Psoas muscle (tissue), 7 donors: ENCODE measurements at regions not wholly inside any gene's neighbourhood (a gene's known extent, or its start where the extent isn't known, plus 50 kb on each side); places are given as distances from the start of the nearest gene placed in this dataset.

Experiments used
- ATAC-seq, 4 donors: fragments of 200-7000 bp; cut with Tn5 transposase; one replicate each; pipeline ENCODE4 v1.9.1; 2020; ENCODE audit warnings: moderate library complexity in 3 of 4, mild to moderate bottlenecking in 2 of 4
- DNase-seq, 2 donors: peaks; one replicate each; pipeline ENCODE4 v3.0.0-alpha.2; 2020
- H3K27ac ChIP-seq: fragments of 200-600 bp; one replicate; pipeline ENCODE4 v1.8.0; 2022
- H3K27me3 ChIP-seq, 3 donors: fragments of 200-600 bp in 1 of 3; one replicate each; pipeline versions ENCODE4 v1.6.1 to v1.8.0; 2013 to 2022; ENCODE audit warnings: low read length in 2 of 3, mild to moderate bottlenecking in 2 of 3, moderate library complexity in 1 of 3; ENCODE audit not compliant: insufficient read depth in 3 of 3
- H3K36me3 ChIP-seq, 2 donors: fragments of 200-600 bp in 1 of 2; one replicate each; pipeline versions ENCODE4 v1.6.1 to v1.8.0; 2013 to 2022; ENCODE audit warnings: low read depth in 1 of 2, mild to moderate bottlenecking in 1 of 2, moderate library complexity in 1 of 2; ENCODE audit not compliant: insufficient read depth in 1 of 2
- H3K4me1 ChIP-seq: fragments of 200-600 bp; one replicate; pipeline ENCODE4 v1.8.0; 2022
- H3K4me3 ChIP-seq: fragments of 200-600 bp; one replicate; pipeline ENCODE4 v1.8.0; 2022; ENCODE audit warnings: mild to moderate bottlenecking
- H3K9me3 ChIP-seq: fragments of 200-600 bp; one replicate; pipeline ENCODE4 v1.8.0; 2022
- WGBS, 3 donors: extraction: QIAGEN DNeasy Blood & Tissue Kit; methylation state at CpG; one replicate each; pipeline versions ENCODE4 v1.1.6 to v1.1.7; 2013; 5-methylcytosine and 5-hydroxymethylcytosine counted together
- intact Hi-C, 2 donors: fragments of 100-400 bp; cut with DNase I; formaldehyde crosslinking; loops; one replicate each; pipeline versions ENCODE4 v1.11.0 to v1.14.2; 2022
- TF ChIP-seq, protein P1 (sequence below): fragments of 200-600 bp; IDR thresholded peaks from one replicate; pipeline ENCODE4 v1.8.0; 2022; ENCODE audit warnings: antibody characterized with exemption
- donor health status: healthy with polysubstance abuse.
- donor health status: DM: no; HTN: no; CAD: no; lungs with moderate emphysema.
- donor health status: Bipolar disorder and iron deficiency.
- donor health status: healthy.
- donor health status: DM: yes; HTN: yes; CAD: no.
- donor health status: DM: no; HTN: no; CAD: no.
- donor health status: DM: yes; HTN: yes; CAD: no.

DNA sequence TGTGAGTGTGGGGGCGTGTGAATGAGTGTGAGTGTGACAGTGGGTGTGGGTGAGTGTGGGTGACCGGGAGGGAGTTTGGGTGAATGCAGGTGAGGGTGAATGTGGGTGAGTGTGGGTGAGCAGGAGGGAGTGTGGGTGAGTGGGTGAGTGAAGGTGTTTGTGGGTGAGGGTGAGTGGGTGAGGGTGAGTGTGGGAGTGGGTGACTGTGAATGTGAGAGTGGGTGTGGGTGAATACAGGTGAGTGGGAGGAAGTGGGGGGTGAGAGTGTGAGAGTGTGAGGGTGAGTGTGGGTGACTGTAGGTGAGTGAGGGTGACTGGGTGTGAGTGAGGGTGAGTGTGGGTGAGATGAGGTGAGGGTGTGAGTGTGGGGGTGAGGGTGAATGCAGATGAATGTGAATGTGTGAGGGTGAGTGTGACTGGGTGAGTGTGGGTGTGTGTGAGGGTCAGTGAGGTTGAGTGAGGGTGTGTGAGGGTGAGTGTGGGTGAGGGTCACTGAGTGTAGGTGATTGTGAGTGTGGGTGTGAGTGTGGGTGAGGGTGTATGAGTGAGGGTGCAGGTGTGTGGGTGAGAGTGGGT is 1677.3 kb upstream of the TENM3 start:
- DNase-seq, result no peak
- 57 to 98% (median 77%) methylated on average over 2 of the region's 2 CpGs for WGBS, 3 donors
- intact Hi-C loops, result no loop called here

DNA sequence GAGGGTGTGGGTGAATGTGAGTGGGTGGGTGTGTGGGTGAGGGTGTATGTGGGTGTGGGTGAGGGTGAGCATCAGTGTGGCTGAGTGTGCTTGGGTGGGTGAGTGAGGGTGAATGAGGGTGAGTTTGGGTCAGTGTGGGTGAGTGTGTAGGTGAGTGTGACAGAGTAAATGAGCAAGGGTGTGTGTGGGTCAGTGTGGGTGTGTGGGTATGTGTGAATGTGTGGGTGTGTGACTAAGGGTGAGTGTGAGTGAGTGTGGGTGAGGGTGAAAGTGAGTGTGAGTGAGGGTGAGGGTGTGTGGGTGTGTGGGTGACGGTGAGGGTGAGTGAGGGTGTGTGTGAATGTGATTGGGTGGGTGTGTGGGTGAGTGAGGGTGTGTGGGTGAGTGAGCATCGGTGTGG is 1676.7 kb upstream of the TENM3 start:
- ATAC-seq, result no peak
- no peak for DNase-seq
- H3K9me3 ChIP-seq, result no peaks in the 10 kb centered on the region
- WGBS, 3 donors, result 74 to 91% (median 79%) methylated on average over 2 of the region's 2 CpGs
- intact Hi-C loops, result no loop called here
- no peak overlapping the region for H3K4me3 ChIP-seq
- H3K36me3 ChIP-seq, result no peaks in the 10 kb centered on the region
- no peaks in the 10 kb centered on the region for H3K27me3 ChIP-seq
- no peaks in the 10 kb centered on the region for H3K4me1 ChIP-seq
- no peak overlapping the region for H3K27ac ChIP-seq
- TF ChIP-seq, protein P1, sequence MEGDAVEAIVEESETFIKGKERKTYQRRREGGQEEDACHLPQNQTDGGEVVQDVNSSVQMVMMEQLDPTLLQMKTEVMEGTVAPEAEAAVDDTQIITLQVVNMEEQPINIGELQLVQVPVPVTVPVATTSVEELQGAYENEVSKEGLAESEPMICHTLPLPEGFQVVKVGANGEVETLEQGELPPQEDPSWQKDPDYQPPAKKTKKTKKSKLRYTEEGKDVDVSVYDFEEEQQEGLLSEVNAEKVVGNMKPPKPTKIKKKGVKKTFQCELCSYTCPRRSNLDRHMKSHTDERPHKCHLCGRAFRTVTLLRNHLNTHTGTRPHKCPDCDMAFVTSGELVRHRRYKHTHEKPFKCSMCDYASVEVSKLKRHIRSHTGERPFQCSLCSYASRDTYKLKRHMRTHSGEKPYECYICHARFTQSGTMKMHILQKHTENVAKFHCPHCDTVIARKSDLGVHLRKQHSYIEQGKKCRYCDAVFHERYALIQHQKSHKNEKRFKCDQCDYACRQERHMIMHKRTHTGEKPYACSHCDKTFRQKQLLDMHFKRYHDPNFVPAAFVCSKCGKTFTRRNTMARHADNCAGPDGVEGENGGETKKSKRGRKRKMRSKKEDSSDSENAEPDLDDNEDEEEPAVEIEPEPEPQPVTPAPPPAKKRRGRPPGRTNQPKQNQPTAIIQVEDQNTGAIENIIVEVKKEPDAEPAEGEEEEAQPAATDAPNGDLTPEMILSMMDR, result no peak

More for the DNA sequence above, 1677.3 kb upstream of the TENM3 start:
- Histone ChIP-seq H3K4me1 (no peaks in the 10 kb centered on the region), H3K27ac (no peak overlapping the region), H3K9me3 (no peaks in the 10 kb centered on the region), H3K27me3 (no peaks in the 10 kb centered on the region), H3K4me3 (no peak overlapping the region), H3K36me3 (no peaks in the 10 kb centered on the region)
- no peak for ATAC-seq
- TF ChIP-seq, protein P1, result no peak

DNA sequence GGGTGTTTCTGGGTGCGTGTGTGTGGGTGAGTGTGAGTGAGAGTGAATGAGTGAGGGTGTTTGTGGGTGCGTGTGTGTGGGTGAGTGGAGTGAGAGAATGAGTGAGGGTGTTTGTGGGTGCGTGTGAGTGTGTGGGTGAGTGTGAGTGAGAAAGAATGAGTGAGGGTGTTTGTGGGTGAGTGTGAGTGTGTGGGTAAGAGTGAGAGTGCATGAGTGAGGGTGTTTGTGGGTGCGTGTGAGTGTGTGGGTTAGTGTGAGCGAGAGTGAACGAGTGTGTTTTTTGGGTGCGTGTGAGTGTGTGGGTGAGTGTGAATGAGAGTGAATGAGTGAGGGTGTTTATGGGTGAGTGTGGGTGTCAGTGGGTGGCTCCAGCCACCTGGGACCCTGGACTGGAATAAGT is 1676.1 kb upstream of the TENM3 start:
- DNase-seq (no peak), ATAC-seq (no peak)
- Histone ChIP-seq H3K36me3 (no peaks in the 10 kb centered on the region), H3K4me1 (no peaks in the 10 kb centered on the region), H3K27ac (no peak overlapping the region), H3K9me3 (no peaks in the 10 kb centered on the region), H3K27me3 (no peaks in the 10 kb centered on the region), H3K4me3 (no peak overlapping the region)
- intact Hi-C loops, result no loop called here
- 89 to 94% (median 94%) methylated on average over 7 of the region's 7 CpGs for WGBS, 3 donors
- TF ChIP-seq, protein P1, result no peak

DNA sequence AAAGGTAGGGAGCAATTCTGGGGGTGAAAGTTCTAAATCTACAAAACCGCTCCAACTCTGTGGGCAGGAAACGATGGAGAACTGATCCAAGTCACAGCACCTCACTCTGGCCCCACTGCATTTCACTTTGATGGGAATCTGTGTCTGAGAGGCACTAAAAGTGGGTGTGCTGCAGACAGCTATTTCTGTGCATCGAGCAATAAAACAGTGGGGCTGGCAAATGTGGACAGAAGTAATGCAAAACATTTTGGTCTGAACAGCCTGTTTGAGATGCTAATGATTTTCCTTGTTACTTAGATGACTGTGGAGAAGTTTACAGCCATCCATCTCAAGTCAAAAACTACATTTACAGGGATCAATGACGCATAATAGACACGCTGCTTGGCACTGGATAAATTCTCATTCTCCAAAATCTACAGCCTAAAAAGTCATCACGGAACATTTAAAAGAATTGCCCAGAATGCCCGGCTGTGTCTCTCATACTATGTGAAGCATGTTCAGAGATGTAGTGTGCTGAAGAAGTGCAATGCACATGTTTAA is 1671.6 kb upstream of the TENM3 start:
- intact Hi-C loops, result no loop called here
- no peaks in the 10 kb centered on the region for H3K27me3 ChIP-seq
- WGBS, 3 donors, result 69 to 75% (median 72%) methylated on average over 7 of the region's 7 CpGs
- no peak overlapping the region for H3K4me3 ChIP-seq
- H3K4me1 ChIP-seq, result no peaks in the 10 kb centered on the region
- no peaks in the 10 kb centered on the region for H3K9me3 ChIP-seq
- no peak for ATAC-seq
- H3K27ac ChIP-seq, result no peak overlapping the region
- no peak for DNase-seq
- H3K36me3 ChIP-seq, result no peaks in the 10 kb centered on the region
- TF ChIP-seq, protein P1, result no peak

DNA sequence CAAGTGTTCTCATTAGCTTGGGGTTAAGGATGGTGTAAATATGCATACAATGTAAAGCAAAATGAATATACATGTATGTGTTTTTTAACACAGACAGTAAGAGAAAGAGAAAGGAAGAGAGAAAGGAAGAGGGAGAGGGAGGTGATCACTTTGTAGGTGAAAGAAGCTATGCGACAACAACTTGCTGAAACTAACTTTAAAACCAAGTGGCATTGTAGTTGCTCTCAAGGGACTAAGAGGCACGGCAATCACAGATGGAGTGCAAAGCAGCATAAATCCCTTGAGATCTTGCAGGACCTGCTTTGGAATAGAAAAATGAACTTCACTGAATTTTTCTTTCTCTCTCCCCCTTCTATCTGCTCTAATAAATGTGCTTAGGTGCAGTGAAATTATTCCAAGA is 1665.0 kb upstream of the TENM3 start:
- intact Hi-C loops, result no loop called here
- H3K9me3 ChIP-seq, result no peaks in the 10 kb centered on the region
- H3K4me3 ChIP-seq, result no peak overlapping the region
- WGBS, 3 donors, result 32 to 34% (median 33%) methylated on average over 2 of the region's 2 CpGs
- no peak overlapping the region for H3K27ac ChIP-seq
- ATAC-seq (no peak), DNase-seq (no peak)
- no peaks in the 10 kb centered on the region for H3K27me3 ChIP-seq
- TF ChIP-seq, protein P1, result no peak
- no peaks in the 10 kb centered on the region for H3K4me1 ChIP-seq
- no peaks in the 10 kb centered on the region for H3K36me3 ChIP-seq
